Tibial nerve (tissue), 4 donors: ENCODE measurements at regions not wholly inside any gene's neighbourhood (a gene's known extent, or its start where the extent isn't known, plus 50 kb on each side); places are given as distances from the start of the nearest gene placed in this dataset.

Experiments used
- CTCF ChIP-seq, 5 experiments: fragments of 200-600 bp in 3 of 5; fragments of 450-650 bp in 2 of 5; sonication (generic) in 3 of 5; IDR thresholded peaks; one replicate each; pipeline ENCODE4 v1.5.1; 2016 to 2019; ENCODE audit warnings: antibody characterized with exemption in 5 of 5, mild to moderate bottlenecking in 3 of 5, moderate library complexity in 2 of 5
- EP300 ChIP-seq, 2 donors: sonication (generic); formaldehyde crosslinking; IDR thresholded peaks; one replicate each; pipeline ENCODE4 v1.6.1; 2017; ENCODE audit warnings: antibody characterized with exemption in 2 of 2, mild to moderate bottlenecking in 1 of 2

- TF ChIP-seq CTCF (IDR thresholded peaks at IDR 0.05) (no peak), EP300 (IDR thresholded peaks at IDR 0.05) (no peak)
Observed at GRCh38 chr13:90798381-90798780, 549.1 kb upstream of the MIR17HG start.
